Upper lobe of right lung (tissue), 1 donor: ENCODE measurements at regions not wholly inside any gene's neighbourhood (a gene's known extent, or its start where the extent isn't known, plus 50 kb on each side); places are given as distances from the start of the nearest gene placed in this dataset.
A peak's percentile ranks its signal among the peaks of the same experiment; 100 is the strongest.

ENCODE experiments used
- ATAC-seq: fragments of 200-7000 bp; cut with Tn5 transposase; one replicate; pipeline ENCODE4 v1.9.1; 2020; ENCODE audit warnings: mild to moderate bottlenecking, moderate library complexity
- DNase-seq: peaks from one replicate; pipeline ENCODE4 v3.0.0-alpha.2; 2020
- H3K27ac ChIP-seq: fragments of 200-600 bp; one replicate; pipeline ENCODE4 v1.8.0; 2022
- H3K27me3 ChIP-seq: fragments of 200-600 bp; one replicate; pipeline ENCODE4 v1.8.0; 2022; ENCODE audit warnings: mild to moderate bottlenecking
- H3K36me3 ChIP-seq: fragments of 200-600 bp; one replicate; pipeline ENCODE4 v1.8.0; 2022
- H3K4me1 ChIP-seq: fragments of 200-600 bp; one replicate; pipeline ENCODE4 v1.8.0; 2022
- H3K4me3 ChIP-seq: fragments of 200-600 bp; one replicate; pipeline ENCODE4 v1.8.0; 2022; ENCODE audit warnings: mild to moderate bottlenecking
- H3K9me3 ChIP-seq: fragments of 200-600 bp; one replicate; pipeline ENCODE4 v1.8.0; 2022
- CTCF ChIP-seq: fragments of 200-600 bp; IDR thresholded peaks from one replicate; pipeline ENCODE4 v1.8.0; 2022; ENCODE audit warnings: antibody characterized with exemption
- intact Hi-C: fragments of 100-400 bp; cut with DNase I; formaldehyde crosslinking; loops from one replicate; pipeline ENCODE4 v1.11.0; 2022
- donor health status: DM: no; HTN: yes; CAD: no; lungs with severe emphysema.

DNA sequence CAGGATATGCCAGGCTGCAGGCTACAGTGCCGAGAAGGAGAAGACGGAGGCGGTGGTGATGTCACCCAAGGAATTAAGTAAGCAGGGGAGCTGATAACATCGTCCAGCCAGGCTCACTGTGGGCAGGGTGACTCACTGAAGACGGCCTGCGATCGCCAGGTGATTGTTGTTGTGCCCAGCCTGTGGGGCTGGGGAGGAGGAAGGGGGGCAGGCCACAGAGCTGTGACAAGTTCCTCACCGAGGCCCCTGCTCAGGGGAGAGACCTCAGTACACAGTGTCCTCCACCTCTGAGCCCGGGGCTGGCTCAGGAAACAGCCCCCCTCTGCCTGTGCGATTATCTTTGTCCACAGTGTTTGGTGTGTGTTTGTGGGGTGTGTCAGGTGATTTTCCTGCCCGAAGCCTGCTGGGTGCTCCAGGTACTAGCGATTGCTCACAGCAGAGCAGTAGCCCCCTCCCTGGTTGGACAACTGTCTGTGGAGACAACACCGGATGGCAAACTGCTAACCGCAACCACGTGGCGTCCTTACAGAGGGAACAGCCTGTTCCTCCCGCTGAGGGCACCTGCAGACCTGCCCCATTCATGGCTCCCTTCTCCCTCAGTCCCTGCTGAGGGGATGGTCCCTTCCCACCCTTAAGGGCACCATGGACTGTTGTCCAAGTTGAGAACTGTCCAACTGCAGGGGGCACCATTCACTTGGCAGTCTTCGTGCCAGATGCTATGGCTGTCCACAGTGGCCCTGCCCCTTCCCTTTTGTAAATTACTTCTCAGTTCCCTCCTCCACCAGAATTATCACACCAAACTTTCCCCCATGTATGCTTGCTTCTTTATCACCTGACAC lies 95.1 kb downstream of the ZFP36L2 start:
- no peaks in the 10 kb centered on the region for H3K9me3 ChIP-seq
- peak overlapping the region; percentile 86 for H3K27ac ChIP-seq
- no peaks in the 10 kb centered on the region for H3K27me3 ChIP-seq
- DNase-seq (peak; percentile 88), ATAC-seq (peak; percentile 64)
- no peak overlapping the region for H3K4me3 ChIP-seq
- peaks cover 72% of the 10 kb centered on the region for H3K4me1 ChIP-seq
- peak; percentile 62 for TF ChIP-seq CTCF
- no peaks in the 10 kb centered on the region for H3K36me3 ChIP-seq
- intact Hi-C loops, result loop anchor here (10.0 kb wide), 1 partner anchor 94 kb away; the partner anchor contains the start of gene ZFP36L2

DNA sequence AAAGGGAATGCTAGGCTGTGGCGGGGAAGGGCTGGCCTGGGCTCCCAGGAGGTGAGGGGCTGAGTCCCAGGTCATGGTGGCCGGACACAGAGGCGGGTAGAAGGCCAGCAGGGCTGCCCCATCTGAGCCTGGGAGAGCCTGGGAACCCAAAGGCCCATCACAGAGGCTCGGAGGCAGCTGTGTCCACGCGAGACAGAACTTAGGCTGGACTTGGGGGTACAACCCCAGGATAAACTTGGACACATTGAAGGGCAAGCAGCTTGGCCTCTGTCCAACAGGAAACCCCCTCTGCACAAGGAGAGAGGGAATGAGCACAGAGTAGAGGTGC lies 95.9 kb downstream of the ZFP36L2 start:
- H3K9me3 ChIP-seq, result no peaks in the 10 kb centered on the region
- no peaks in the 10 kb centered on the region for H3K27me3 ChIP-seq
- ATAC-seq, result no peak
- DNase-seq, result peak; percentile 64
- no peak overlapping the region for H3K4me3 ChIP-seq
- peaks cover 65% of the 10 kb centered on the region for H3K4me1 ChIP-seq
- H3K36me3 ChIP-seq, result no peaks in the 10 kb centered on the region
- no peak for TF ChIP-seq CTCF
- peak overlapping the region; percentile 86 for H3K27ac ChIP-seq
- intact Hi-C loops, result loop anchor here (10.0 kb wide), 1 partner anchor 94 kb away; the partner anchor contains the start of gene ZFP36L2

DNA sequence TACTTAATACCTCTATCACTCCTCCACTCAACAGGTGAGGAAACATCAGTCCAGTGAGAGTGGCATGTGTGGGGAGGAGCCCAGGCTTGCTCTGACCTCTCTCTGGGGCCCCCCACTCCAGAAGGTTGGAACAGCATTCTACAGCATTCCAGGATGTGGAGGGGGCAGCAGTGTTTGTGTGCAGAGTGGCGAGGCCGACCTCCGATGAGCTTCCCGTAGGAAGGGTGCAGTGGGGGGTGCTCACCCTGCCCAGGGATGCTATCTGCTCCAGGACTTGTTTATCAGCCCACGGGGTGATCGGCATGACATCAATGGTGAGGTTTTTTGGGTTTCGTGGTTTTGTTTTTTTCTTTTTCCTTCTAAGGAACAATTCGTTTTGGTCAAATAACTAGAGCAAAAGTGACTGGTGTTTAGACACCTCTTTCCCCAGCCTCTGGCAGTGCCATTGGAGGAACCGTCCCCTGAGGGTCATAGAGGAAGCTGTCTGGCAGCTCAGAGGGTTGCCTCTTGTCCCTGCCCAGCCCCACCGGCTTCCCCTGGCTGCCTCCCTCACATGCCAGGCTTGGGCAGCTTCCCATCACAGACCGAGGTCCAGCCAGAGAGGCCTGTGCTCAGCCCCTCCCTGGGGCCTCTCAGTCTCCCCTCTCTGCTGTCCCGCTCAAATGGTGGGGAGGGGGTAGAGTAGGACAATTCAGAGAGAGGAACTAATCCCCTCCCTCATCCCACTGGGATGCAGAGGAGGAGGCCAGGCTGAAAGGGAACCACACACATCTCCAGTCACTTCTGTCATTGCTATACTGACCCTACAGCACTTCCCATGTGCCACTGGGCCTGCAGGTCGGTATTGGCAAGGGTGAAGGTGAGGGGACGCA lies 96.5 kb downstream of the ZFP36L2 start:
- ATAC-seq, result peak; percentile 55
- Histone ChIP-seq H3K27ac (peak overlapping the region; percentile 86), H3K27me3 (no peaks in the 10 kb centered on the region), H3K36me3 (no peaks in the 10 kb centered on the region), H3K9me3 (no peaks in the 10 kb centered on the region), H3K4me3 (no peak overlapping the region), H3K4me1 (peaks cover 61% of the 10 kb centered on the region)
- intact Hi-C loops, result loop anchor here (10.0 kb wide), 1 partner anchor 95 kb away; the partner anchor contains the start of gene ZFP36L2
- DNase-seq, result peak; percentile 83
- no peak for TF ChIP-seq CTCF

DNA sequence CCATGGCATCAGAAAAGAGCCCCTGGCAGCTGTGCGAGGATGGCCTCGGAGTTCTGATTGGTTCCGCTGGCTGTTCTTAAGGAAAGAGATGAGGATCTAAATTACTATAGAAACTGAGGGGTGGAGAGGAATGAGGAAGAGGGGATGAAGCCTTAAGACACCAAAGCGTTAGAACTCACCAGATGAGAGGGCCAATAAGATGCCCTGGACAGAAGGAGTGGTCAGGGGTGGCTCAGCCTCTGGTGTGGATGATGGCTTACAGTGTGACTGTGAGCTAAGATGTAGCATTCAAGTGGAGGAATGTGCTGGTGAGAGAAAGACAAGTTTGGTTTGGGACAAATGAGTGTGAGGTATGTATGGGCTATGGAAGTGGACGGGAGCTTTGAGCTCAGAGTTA lies 97.8 kb downstream of the ZFP36L2 start:
- DNase-seq (no peak), ATAC-seq (no peak)
- peaks cover 49% of the 10 kb centered on the region for H3K4me1 ChIP-seq
- H3K27me3 ChIP-seq, result no peaks in the 10 kb centered on the region
- intact Hi-C loops, result no loop called here
- no peaks in the 10 kb centered on the region for H3K36me3 ChIP-seq
- peak overlapping the region; percentile 86 for H3K27ac ChIP-seq
- no peak for TF ChIP-seq CTCF
- H3K9me3 ChIP-seq, result no peaks in the 10 kb centered on the region
- H3K4me3 ChIP-seq, result no peak overlapping the region

- no peaks in the 10 kb centered on the region for H3K36me3 ChIP-seq
- DNase-seq (peak; percentile 62), ATAC-seq (no peak)
Measured at GRCh38 chr2:43127941-43128558, 98.4 kb downstream of the ZFP36L2 start.

More at GRCh38 chr2:43127941-43128558, 98.4 kb downstream of the ZFP36L2 start:
- no peak for TF ChIP-seq CTCF
- H3K4me1 ChIP-seq, result peaks cover 44% of the 10 kb centered on the region
- no peaks in the 10 kb centered on the region for H3K9me3 ChIP-seq
- no peak overlapping the region for H3K4me3 ChIP-seq
- H3K27ac ChIP-seq, result peak overlapping the region; percentile 86
- H3K27me3 ChIP-seq, result no peaks in the 10 kb centered on the region
- intact Hi-C loops, result no loop called here
